NAMALWA (cell line): ENCODE measurements at regions not wholly inside any gene's neighbourhood (a gene's known extent, or its start where the extent isn't known, plus 50 kb on each side); places are given as distances from the start of the nearest gene placed in this dataset.

Experiments used
- DNase-seq: peaks from one replicate; pipeline ENCODE4 v3.0.0-alpha.2; 2015; ENCODE audit warnings: low spot score

- DNase-seq = no peak
These were observed 85.7 kb upstream of the CDH4 start for GRCh38 chr20:61166324-61166723.

- DNase-seq = no peak
These were observed 83.5 kb upstream of the CDH4 start for GRCh38 chr20:61168605-61169004.

GRCh38 chr20:61169874-61170273, 82.2 kb upstream of the CDH4 start:
- no peak for DNase-seq

- no peak for DNase-seq
These were observed 81.4 kb upstream of the CDH4 start for GRCh38 chr20:61170496-61171320.

- no peak for DNase-seq
These were observed 78.8 kb upstream of the CDH4 start for GRCh38 chr20:61173267-61173666.

- no peak for DNase-seq
These were observed 77.9 kb upstream of the CDH4 start for GRCh38 chr20:61173961-61174725.

DNA sequence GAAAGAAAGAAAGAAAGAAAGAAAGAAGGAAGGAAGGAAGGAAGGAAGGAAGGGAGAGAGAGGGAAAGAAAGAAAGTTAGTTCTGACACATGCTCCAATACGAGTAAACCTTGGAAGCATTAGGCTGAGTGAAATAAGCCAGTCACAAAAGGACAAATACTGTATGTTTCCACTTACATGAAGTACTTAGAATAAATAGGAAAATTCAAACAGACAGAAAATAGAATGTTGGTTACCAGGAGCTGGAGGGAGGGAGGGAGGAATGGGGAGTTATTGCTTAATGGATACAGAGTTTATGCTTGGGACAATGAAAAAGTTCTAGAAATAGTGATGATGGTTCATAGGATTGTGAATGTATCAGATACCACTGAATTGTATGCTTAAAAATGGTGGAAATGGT, 75.2 kb upstream of the CDH4 start:
- DNase-seq = no peak

- no peak for DNase-seq
These were observed 73.5 kb upstream of the CDH4 start for GRCh38 chr20:61178551-61179071.

GRCh38 chr20:61184194-61184593, 67.9 kb upstream of the CDH4 start:
- DNase-seq = no peak

DNA sequence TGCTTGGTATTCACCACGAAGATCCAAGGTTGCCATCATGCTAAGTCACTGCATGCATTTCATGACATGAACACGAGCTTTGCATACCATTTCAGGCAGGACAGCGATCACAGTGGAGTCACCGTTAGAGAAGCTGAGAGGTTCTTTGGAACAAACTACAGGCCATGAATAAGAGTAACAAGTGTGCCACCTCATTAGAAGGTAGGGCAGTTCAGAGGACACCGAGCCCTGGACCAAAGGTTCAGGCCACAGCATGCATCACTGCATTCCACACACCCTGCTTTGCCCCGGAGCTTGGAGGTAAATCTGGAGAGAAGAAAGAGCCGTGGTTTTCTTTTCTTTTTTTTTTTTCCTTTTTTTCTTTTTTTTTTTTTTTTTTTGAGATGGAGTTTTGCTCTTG, 66.9 kb upstream of the CDH4 start:
- DNase-seq = no peak

GRCh38 chr20:61185841-61186601, 66.0 kb upstream of the CDH4 start:
- no peak for DNase-seq

DNA sequence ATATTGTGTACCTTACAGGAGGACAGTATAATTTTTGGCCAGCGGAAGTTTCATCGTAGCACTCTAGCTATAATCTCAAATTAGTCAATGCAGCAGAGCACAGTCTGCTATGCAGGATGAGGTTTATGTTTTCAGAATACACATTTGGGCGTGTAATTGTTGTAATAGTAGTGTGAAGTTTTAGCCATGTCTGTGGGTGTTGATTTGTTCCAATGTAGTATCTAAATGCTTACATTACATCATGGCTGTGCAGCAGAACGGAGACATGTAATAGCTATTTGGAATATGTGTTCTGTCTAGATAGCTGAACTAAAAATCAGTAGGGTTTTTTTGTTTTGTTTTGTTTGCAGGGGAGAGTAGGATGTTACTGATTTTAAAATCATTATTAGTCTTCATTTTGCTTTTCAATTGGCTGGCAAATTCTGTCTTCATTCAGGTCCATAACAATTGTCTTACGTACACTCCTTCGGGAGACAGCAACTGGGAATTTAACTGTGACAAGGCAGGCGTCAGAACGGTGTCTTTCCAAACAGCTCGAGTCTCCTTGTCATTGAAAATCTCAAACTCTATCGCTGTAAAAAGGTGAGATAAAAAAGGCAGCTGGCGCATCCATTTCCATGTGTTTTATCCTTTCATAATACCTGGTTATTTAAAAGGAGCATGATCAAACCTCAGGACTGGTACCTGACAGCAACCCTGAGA, 65.1 kb upstream of the CDH4 start:
- no peak for DNase-seq

- DNase-seq = no peak
These were observed 62.5 kb upstream of the CDH4 start for GRCh38 chr20:61189534-61189933.

- no peak for DNase-seq
These were observed 61.0 kb upstream of the CDH4 start for GRCh38 chr20:61191096-61191495.

DNA sequence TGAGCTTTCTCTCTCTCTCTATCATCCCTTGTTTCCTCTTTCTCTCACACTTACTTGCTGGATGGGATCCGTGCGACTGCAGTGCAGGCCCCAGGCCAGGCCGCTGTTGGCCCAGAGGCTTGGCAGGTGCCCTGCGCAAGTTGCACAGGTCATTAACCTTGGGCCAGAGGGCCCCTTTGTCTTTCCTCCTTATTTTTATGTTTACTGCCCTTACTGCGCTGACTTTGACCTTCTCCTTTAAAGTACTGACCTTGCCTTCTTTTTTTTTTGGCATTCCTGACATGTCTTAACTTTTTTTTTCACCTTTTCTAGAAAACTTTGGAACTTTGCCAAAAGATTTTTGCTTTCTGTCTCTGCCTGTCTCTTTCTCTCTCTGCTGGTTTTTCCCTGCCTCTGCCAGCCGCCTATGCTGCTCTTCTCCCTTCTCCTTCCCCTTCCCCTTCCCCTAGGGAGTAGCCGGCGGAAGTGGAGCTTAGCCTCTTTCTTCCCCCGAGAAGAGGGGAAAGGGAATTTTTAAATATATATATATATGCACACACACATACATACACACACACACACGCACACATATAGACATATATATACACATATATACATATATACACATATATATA, 59.6 kb upstream of the CDH4 start:
- no peak for DNase-seq

- no peak for DNase-seq
These were observed 58.9 kb upstream of the CDH4 start for GRCh38 chr20:61193164-61193563.
